ENCODE measurements at regions not wholly inside any gene's neighbourhood (a gene's known extent, or its start where the extent isn't known, plus 50 kb on each side); places are given as distances from the start of the nearest gene placed in this dataset.

DNA sequence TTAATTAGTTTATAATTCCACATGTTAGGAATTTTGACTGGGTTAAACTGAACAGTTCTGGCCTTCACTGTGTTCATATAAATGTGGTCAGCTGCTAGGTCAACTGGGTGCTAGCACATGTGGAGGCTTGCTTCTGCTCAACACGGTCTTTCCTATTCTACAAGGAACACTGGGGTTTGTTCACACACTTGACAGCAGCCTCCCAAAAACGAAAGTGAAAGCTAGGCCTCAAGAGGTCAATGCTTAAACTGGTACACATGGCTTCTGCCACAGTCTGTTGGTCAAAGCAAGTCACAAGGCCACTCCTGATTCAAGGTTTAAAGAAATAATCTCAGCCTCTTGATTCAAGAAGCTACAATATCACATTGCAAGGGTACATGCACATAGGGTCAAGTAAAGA lies 126.5 kb downstream of the QDPR start:
- no peaks in the 10 kb centered on the region for H3K36me3 ChIP-seq (replicated peaks in 1 of 2; ENCODE audit: insufficient read depth in 1 of 2, low read depth in 2 of 2)
- 27 to 47% methylated on average over 2 of the region's 2 CpGs for WGBS, 2 donors
- H3K4me3 ChIP-seq: no peak overlapping the region
- no peaks in the 10 kb centered on the region for H3K9me3 ChIP-seq
- DNase-seq (peak in 1 of 4 donors; percentile 2), ATAC-seq (no peak)
- no peak overlapping the region for H3K27ac ChIP-seq
- intact Hi-C loops (cut with DNase I): no loop called here
- TF ChIP-seq, protein P1, sequence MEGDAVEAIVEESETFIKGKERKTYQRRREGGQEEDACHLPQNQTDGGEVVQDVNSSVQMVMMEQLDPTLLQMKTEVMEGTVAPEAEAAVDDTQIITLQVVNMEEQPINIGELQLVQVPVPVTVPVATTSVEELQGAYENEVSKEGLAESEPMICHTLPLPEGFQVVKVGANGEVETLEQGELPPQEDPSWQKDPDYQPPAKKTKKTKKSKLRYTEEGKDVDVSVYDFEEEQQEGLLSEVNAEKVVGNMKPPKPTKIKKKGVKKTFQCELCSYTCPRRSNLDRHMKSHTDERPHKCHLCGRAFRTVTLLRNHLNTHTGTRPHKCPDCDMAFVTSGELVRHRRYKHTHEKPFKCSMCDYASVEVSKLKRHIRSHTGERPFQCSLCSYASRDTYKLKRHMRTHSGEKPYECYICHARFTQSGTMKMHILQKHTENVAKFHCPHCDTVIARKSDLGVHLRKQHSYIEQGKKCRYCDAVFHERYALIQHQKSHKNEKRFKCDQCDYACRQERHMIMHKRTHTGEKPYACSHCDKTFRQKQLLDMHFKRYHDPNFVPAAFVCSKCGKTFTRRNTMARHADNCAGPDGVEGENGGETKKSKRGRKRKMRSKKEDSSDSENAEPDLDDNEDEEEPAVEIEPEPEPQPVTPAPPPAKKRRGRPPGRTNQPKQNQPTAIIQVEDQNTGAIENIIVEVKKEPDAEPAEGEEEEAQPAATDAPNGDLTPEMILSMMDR (IDR thresholded peaks at IDR 0.05): no peak
- TF ChIP-seq POLR2A (IDR thresholded peaks at IDR 0.05): no peak
- H3K27me3 ChIP-seq: no peaks in the 10 kb centered on the region
- H3K4me1 ChIP-seq: no peaks in the 10 kb centered on the region

DNA sequence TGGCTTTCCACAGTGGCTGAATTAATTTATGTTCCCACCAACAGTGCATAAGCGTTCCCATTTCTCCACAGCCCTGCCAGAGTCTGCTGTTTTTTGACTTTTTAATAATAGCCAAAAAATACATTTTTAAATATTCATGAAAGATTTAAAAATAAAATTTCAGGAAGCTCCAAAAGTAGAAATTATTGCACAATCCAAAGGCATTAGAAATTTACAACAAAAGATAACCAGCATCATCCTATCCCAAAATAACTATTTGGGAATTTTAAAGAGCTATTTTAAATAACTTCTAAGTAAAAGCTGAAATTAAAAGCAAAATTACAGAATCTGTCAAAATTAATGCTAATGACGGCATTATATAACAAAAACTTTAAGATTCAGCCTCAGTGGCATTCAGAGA lies 131.5 kb downstream of the QDPR start:
- DNase-seq (no peak), ATAC-seq (no peak)
- 58 to 62% methylated on average over 2 of the region's 2 CpGs for WGBS, 2 donors
- Histone ChIP-seq H3K27me3 (no peaks in the 10 kb centered on the region), H3K27ac (no peak overlapping the region), H3K9me3 (no peaks in the 10 kb centered on the region), H3K4me3 (no peak overlapping the region), H3K36me3 (replicated peaks in 1 of 2; ENCODE audit: insufficient read depth in 1 of 2, low read depth in 2 of 2) (no peaks in the 10 kb centered on the region), H3K4me1 (no peaks in the 10 kb centered on the region)
- TF ChIP-seq POLR2A (IDR thresholded peaks at IDR 0.05): no peak
- TF ChIP-seq, protein P1 (IDR thresholded peaks at IDR 0.05): no peak
- intact Hi-C loops (cut with DNase I): no loop called here

GRCh38 chr4:17376205-17376604 lies 135.7 kb downstream of the QDPR start:
- Histone ChIP-seq H3K4me3 (no peak overlapping the region), H3K27ac (no peak overlapping the region), H3K36me3 (replicated peaks in 1 of 2; ENCODE audit: insufficient read depth in 1 of 2, low read depth in 2 of 2) (no peaks in the 10 kb centered on the region), H3K27me3 (no peaks in the 10 kb centered on the region), H3K4me1 (no peaks in the 10 kb centered on the region), H3K9me3 (no peaks in the 10 kb centered on the region)
- intact Hi-C loops (cut with DNase I): no loop called here
- TF ChIP-seq, protein P1 (IDR thresholded peaks at IDR 0.05): no peak
- TF ChIP-seq POLR2A (IDR thresholded peaks at IDR 0.05): no peak
- WGBS, 2 donors: 36 to 42% methylated on average over 2 of the region's 2 CpGs
- no peak for ATAC-seq
- no peak for DNase-seq

GRCh38 chr4:17373666-17374065 lies 138.2 kb downstream of the QDPR start:
- Histone ChIP-seq H3K4me3 (no peak overlapping the region), H3K9me3 (no peaks in the 10 kb centered on the region), H3K36me3 (replicated peaks in 1 of 2; ENCODE audit: insufficient read depth in 1 of 2, low read depth in 2 of 2) (no peaks in the 10 kb centered on the region), H3K4me1 (no peaks in the 10 kb centered on the region), H3K27ac (no peak overlapping the region), H3K27me3 (no peaks in the 10 kb centered on the region)
- ATAC-seq: no peak
- intact Hi-C loops (cut with DNase I): no loop called here
- WGBS, 2 donors: 62 to 63% methylated on average over 2 of the region's 2 CpGs
- DNase-seq: no peak
- TF ChIP-seq, protein P1 (IDR thresholded peaks at IDR 0.05): no peak
- no peak for TF ChIP-seq POLR2A (IDR thresholded peaks at IDR 0.05)

DNA sequence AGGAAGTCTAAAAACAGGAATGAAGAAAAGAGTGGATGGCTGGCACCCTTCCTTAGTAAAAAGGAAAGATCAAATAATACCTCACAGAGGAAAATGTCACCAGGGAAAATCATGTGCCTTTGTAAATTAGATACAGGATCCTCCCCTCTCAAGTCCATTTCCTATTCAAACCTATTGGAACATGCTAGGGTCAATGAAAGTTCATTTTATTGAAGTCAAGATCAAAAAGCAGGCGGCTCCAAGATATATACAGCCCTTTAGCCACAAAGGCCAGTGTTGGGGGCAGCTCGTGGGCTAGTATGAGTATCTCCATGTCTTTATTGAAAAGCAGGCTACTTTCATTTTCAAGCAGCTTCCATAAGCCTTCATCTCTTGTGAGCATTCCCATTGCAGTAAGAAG lies 141.1 kb downstream of the QDPR start:
- no peaks in the 10 kb centered on the region for H3K4me1 ChIP-seq
- DNase-seq (no peak), ATAC-seq (no peak)
- no peak for TF ChIP-seq POLR2A (IDR thresholded peaks at IDR 0.05)
- TF ChIP-seq, protein P1 (IDR thresholded peaks at IDR 0.05): no peak
- no peak overlapping the region for H3K27ac ChIP-seq
- H3K9me3 ChIP-seq: no peaks in the 10 kb centered on the region
- no peaks in the 10 kb centered on the region for H3K27me3 ChIP-seq
- H3K4me3 ChIP-seq: no peak overlapping the region
- 30 to 51% methylated on average over 2 of the region's 2 CpGs for WGBS, 2 donors
- H3K36me3 ChIP-seq (replicated peaks in 1 of 2; ENCODE audit: insufficient read depth in 1 of 2, low read depth in 2 of 2): no peaks in the 10 kb centered on the region
- intact Hi-C loops (cut with DNase I): no loop called here

Data from body of pancreas (tissue), 4 donors.